GM12872 (cell line): ENCODE measurements at regions not wholly inside any gene's neighbourhood (a gene's known extent, or its start where the extent isn't known, plus 50 kb on each side); places are given as distances from the start of the nearest gene placed in this dataset.

Source experiments
- CTCF ChIP-seq: IDR thresholded peaks from 3 replicates; pipeline ENCODE4 v1.5.1; 2011; ENCODE audit warnings: low read depth, mild to moderate bottlenecking, low read length, moderate library complexity; ENCODE audit not compliant: insufficient read depth

GRCh38 chr2:15865923-15866322 is 74.4 kb upstream of the MYCN start:
- no peak for TF ChIP-seq CTCF

DNA sequence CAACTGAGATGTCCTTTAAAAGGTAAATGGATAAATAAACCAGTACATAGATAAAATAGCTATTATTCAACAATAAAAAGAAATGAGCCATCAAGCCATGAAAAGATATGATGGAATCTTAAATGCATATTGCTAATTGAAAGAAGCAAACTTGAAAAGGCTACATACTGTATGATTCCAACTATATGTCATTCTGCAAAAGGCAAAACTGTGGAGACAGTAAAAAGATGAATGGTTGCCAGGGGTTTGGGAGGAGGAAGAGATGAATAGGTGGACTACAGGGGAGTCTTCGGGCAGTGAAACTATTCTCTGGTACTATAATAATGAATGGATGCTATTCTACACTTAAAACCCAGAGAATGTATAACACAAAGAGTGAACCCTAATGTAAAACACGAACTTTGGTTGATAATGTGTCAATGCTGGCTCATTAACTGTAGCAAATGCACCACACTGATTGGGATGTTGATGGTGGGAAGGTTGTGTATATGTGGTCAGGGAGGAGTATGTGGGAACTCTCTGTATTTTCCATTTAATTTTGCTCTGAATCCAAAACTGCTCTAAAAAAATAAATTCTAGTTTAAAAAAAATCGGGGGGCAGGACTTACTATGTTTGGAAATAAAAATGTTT is 73.7 kb upstream of the MYCN start:
- TF ChIP-seq CTCF = no peak

- TF ChIP-seq CTCF = no peak
Observed at GRCh38 chr2:15867194-15868171, 72.9 kb upstream of the MYCN start.

GRCh38 chr2:15868186-15868585 is 72.2 kb upstream of the MYCN start:
- TF ChIP-seq CTCF = no peak

GRCh38 chr2:15868704-15869103 is 71.6 kb upstream of the MYCN start:
- no peak for TF ChIP-seq CTCF

- TF ChIP-seq CTCF = no peak
Observed at GRCh38 chr2:15869396-15869795, 71.0 kb upstream of the MYCN start.

DNA sequence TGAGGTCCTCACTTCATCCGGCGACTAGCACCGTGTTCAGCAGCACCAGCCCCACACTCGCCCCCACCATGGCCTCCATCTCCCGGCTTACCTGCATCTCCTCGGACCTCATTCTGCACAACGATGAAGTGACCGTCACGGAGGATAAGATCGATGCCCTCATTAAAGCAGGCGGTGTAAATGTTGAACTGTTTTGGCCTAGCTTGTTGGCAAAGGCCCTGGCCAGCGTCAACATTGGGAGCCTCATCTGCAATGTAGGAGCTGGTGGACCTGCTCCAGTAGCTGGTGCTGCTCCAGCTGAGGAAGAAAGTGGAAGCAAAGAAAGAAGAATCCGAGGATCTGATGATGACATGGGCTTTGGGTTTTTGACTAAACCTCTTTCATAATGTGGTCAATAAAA is 70.5 kb upstream of the MYCN start:
- TF ChIP-seq CTCF = no peak
